Pancreas (tissue), 10 donors: ENCODE measurements at regions not wholly inside any gene's neighbourhood (a gene's known extent, or its start where the extent isn't known, plus 50 kb on each side); places are given as distances from the start of the nearest gene placed in this dataset.

Experiments used
- ATAC-seq, 4 donors: fragments of 200-7000 bp; cut with Tn5 transposase; one replicate each; pipeline versions ENCODE4 v1.8.0 to v1.9.1; 2020; ENCODE audit warnings: mild to moderate bottlenecking in 4 of 4, moderate library complexity in 4 of 4
- DNase-seq, 6 donors: peaks; one replicate each; pipeline ENCODE4 v3.0.0-alpha.2; 2020
- FAIRE-seq: peaks from 2 replicates; lab custom pipeline; 2012; peaks lifted over from hg19 to GRCh38; lab: Jason Lieb, UNC
- H3K27ac ChIP-seq, 4 donors: fragments of 200-600 bp; sonication (generic); 1 replicate in 3 of 4; 2 replicates in 1 of 4; pipeline versions ENCODE4 v1.5.0 to v1.8.0; 2020
- H3K27me3 ChIP-seq, 4 donors: fragments of 200-600 bp; one replicate each; pipeline ENCODE4 v1.8.0; 2021
- H3K36me3 ChIP-seq, 3 donors: fragments of 200-600 bp; sonication (generic) in 1 of 3; one replicate each; pipeline versions ENCODE4 v1.5.0 to v1.8.0; 2020 to 2021
- H3K4me1 ChIP-seq, 3 donors: fragments of 200-600 bp; one replicate each; pipeline ENCODE4 v1.8.0; 2021
- H3K4me3 ChIP-seq, 4 donors: fragments of 200-600 bp; sonication (generic) in 2 of 4; one replicate each; pipeline versions ENCODE4 v1.5.0 to v1.8.0; 2020 to 2021
- H3K9me3 ChIP-seq, 4 donors: fragments of 200-600 bp; one replicate each; pipeline ENCODE4 v1.8.0; 2021
- WGBS, 2 donors: extraction: QIAGEN DNeasy Blood & Tissue Kit; methylation state at CpG; one replicate each; pipeline ENCODE4 v1.1.7; 2013; 5-methylcytosine and 5-hydroxymethylcytosine counted together
- intact Hi-C, 3 donors: fragments of 100-400 bp; cut with DNase I; formaldehyde crosslinking; loops; one replicate each; pipeline versions ENCODE4 v1.11.1 to v1.14.2; 2022
- TF ChIP-seq, protein P1 (sequence below), 4 donors: fragments of 200-600 bp; sonication (generic) in 3 of 4; IDR thresholded peaks; one replicate each; pipeline versions ENCODE4 v1.5.0 to v1.8.0; 2021; ENCODE audit warnings: antibody characterized with exemption in 4 of 4
- donor health status: healthy with polysubstance abuse.
- donor health status: DM: no; HTN: no; CAD: no; lungs with moderate emphysema.
- donor health status: DM: no; HTN: no; CAD: no.
- donor health status: control.
- donor health status: control.
- donor health status: Bipolar disorder and iron deficiency.
- donor health status: DM: yes; HTN: yes; CAD: no.
- donor health status: DM: no; HTN: no; CAD: no.
- donor health status: DM: no; HTN: no; CAD: no.
- donor health status: DM: yes; HTN: yes; CAD: no.

DNA sequence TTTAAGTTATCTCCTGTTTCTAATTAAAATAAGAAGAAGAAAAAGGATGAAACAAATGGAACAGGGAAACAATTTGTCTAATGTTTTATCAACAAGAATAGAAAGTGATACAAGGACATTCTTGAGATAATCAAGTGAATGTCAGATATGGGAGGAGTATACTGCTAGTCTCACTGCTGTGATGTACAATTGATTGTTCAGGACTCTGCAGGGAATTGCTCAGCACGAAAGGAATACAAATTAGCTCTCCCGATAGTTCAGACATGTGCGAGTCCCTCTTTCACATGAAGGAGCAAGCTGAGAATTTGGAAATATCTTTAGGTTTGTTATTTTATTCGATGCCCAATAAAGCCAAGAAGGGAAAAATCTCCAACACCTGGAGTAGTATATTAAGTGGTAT lies 57.3 kb upstream of the FSTL5 start:
- Histone ChIP-seq H3K9me3 (no peaks in the 10 kb centered on the region), H3K27ac (no peak overlapping the region), H3K4me3 (no peak overlapping the region), H3K36me3 (no peaks in the 10 kb centered on the region), H3K4me1 (no peaks in the 10 kb centered on the region), H3K27me3 (no peaks in the 10 kb centered on the region)
- 63 to 65% methylated on average over 4 of the region's 4 CpGs for WGBS, 2 donors
- ATAC-seq: no peak
- intact Hi-C loops: no loop called here
- no peak for FAIRE-seq
- no peak for DNase-seq
- TF ChIP-seq, protein P1, sequence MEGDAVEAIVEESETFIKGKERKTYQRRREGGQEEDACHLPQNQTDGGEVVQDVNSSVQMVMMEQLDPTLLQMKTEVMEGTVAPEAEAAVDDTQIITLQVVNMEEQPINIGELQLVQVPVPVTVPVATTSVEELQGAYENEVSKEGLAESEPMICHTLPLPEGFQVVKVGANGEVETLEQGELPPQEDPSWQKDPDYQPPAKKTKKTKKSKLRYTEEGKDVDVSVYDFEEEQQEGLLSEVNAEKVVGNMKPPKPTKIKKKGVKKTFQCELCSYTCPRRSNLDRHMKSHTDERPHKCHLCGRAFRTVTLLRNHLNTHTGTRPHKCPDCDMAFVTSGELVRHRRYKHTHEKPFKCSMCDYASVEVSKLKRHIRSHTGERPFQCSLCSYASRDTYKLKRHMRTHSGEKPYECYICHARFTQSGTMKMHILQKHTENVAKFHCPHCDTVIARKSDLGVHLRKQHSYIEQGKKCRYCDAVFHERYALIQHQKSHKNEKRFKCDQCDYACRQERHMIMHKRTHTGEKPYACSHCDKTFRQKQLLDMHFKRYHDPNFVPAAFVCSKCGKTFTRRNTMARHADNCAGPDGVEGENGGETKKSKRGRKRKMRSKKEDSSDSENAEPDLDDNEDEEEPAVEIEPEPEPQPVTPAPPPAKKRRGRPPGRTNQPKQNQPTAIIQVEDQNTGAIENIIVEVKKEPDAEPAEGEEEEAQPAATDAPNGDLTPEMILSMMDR (IDR thresholded peaks at IDR 0.05): no peak
